RWPE2 (cell line): ENCODE measurements at regions not wholly inside any gene's neighbourhood (a gene's known extent, or its start where the extent isn't known, plus 50 kb on each side); places are given as distances from the start of the nearest gene placed in this dataset.

Experiments used
- ATAC-seq: fragments of 200-7000 bp; cut with Tn5 transposase; 3 replicates; pipeline ENCODE4 v1.9.1; 2021; ENCODE audit warnings: low read depth
- DNase-seq: peaks from one replicate; pipeline ENCODE4 v3.0.0-alpha.2; 2020; ENCODE audit warnings: low spot score
- H3K27ac ChIP-seq: fragments of 450-650 bp; 2 replicates; pipeline ENCODE4 v1.5.1; 2017; ENCODE audit warnings: mild to moderate bottlenecking; ENCODE audit not compliant: poor library complexity, severe bottlenecking
- H3K27me3 ChIP-seq: fragments of 250-450 bp; sonication (Bioruptor Pico); 2 replicates; pipeline ENCODE4 v1.5.1; 2021; ENCODE audit warnings: mild to moderate bottlenecking, moderate library complexity; ENCODE audit not compliant: insufficient read depth, poor library complexity, severe bottlenecking
- H3K36me3 ChIP-seq: fragments of 250-450 bp; sonication (Bioruptor Pico); 2 replicates; pipeline ENCODE4 v1.5.1; 2020; ENCODE audit warnings: low read depth, mild to moderate bottlenecking, moderate library complexity
- H3K4me1 ChIP-seq: fragments of 250-450 bp; sonication (Bioruptor Pico); 2 replicates; pipeline ENCODE4 v1.5.1; 2021; ENCODE audit warnings: mild to moderate bottlenecking, moderate library complexity; ENCODE audit not compliant: insufficient read depth, poor library complexity, severe bottlenecking
- H3K4me3 ChIP-seq: fragments of 250-450 bp; sonication (Bioruptor Pico); 2 replicates; pipeline ENCODE4 v1.5.1; 2021; ENCODE audit warnings: mild to moderate bottlenecking, moderate library complexity; ENCODE audit not compliant: severe bottlenecking
- H3K9me3 ChIP-seq: fragments of 250-450 bp; sonication (Bioruptor Pico); 2 replicates; pipeline ENCODE4 v1.5.1; 2021; ENCODE audit warnings: mild to moderate bottlenecking, moderate library complexity; ENCODE audit not compliant: severe bottlenecking
- TF ChIP-seq, protein P1 (sequence below): fragments of 450-650 bp; IDR thresholded peaks from one replicate; pipeline ENCODE4 v1.5.1; 2017; ENCODE audit warnings: mild to moderate bottlenecking, moderate library complexity; ENCODE audit not compliant: poor library complexity, severe bottlenecking

DNA sequence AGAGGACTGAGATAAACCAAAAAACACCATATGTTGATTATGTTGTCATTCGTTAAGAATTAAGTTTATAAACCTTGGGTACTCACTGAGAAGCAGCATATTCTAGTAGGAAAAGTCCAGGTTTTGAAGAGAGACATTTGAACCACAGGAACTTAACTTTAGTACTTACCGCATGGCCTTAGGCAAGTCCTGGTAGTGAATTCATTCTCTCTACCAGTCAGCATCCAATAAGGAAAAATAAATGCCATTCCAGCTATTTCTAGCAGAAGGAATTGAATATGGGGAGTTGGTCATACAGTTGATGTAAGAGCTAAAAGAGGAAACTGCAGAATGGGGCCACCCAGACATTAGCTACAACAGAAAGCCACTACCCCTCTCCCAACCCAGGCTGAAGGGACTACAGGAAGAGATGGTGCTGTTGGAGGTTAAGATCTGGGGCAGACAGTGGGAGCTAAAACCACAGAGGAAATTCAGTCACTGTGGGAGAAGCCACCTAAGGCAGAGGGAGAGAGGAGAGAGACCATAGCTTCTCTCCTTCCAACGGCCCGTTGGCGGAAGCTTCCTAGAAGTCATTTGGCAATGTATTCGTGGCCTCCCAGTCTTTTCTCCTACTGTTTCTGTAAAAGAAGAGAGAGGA is 133.8 kb upstream of the RARB start:
- Histone ChIP-seq H3K27me3 (no peaks in the 10 kb centered on the region), H3K9me3 (no peaks in the 10 kb centered on the region), H3K4me3 (no peak overlapping the region), H3K36me3 (no peaks in the 10 kb centered on the region), H3K4me1 (peaks cover 7% of the 10 kb centered on the region), H3K27ac (no peak overlapping the region)
- TF ChIP-seq, protein P1, sequence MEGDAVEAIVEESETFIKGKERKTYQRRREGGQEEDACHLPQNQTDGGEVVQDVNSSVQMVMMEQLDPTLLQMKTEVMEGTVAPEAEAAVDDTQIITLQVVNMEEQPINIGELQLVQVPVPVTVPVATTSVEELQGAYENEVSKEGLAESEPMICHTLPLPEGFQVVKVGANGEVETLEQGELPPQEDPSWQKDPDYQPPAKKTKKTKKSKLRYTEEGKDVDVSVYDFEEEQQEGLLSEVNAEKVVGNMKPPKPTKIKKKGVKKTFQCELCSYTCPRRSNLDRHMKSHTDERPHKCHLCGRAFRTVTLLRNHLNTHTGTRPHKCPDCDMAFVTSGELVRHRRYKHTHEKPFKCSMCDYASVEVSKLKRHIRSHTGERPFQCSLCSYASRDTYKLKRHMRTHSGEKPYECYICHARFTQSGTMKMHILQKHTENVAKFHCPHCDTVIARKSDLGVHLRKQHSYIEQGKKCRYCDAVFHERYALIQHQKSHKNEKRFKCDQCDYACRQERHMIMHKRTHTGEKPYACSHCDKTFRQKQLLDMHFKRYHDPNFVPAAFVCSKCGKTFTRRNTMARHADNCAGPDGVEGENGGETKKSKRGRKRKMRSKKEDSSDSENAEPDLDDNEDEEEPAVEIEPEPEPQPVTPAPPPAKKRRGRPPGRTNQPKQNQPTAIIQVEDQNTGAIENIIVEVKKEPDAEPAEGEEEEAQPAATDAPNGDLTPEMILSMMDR, result no peak
- ATAC-seq (no peak), DNase-seq (no peak)

DNA sequence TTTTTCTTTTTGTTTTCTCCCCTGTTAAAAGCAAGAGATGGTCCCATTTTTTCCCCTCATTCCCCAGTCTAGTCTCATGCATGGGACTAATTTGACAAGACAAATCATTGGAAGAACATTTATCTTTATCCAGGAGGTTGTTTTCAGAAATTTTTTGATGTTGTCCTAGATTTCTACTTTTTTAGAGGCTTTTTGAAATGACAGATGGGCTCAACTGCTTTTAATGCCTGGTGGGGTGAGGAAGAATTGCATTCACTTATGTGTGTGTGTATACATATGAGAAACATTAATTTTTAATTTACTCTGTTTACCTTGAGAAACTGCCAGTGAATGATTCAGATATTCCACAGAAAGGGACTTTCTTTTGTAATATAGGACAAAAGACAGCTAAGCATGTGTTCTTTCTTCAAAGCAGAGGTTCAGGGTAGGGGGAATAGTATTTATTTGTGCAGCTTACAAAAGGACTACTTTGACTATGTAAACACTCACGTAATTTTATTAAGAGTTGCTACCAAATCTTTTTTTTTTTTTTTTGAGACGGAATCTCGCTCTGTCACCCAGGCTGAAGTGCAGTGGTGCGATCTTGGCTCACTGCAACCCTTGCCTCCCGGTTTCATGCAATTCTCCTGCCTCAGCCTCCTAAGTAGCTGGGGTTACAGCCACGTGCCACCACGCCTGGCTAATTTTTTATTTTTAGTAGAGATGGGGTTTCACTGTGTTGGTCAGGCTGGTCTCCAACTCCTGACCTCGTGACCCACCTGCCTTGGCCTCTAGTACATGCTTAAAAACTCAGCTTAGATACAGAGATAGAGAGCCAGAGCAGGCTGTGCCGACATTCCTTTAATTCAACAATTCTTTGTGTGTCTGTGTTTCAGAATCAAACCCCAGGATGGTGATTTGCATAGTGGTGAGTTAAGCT is 130.1 kb upstream of the RARB start:
- no peak overlapping the region for H3K4me3 ChIP-seq
- no peaks in the 10 kb centered on the region for H3K36me3 ChIP-seq
- no peak for DNase-seq
- ATAC-seq, result no peak
- peaks cover 7% of the 10 kb centered on the region for H3K4me1 ChIP-seq
- H3K27ac ChIP-seq, result no peak overlapping the region
- TF ChIP-seq, protein P1, result no peak
- H3K27me3 ChIP-seq, result no peaks in the 10 kb centered on the region
- no peaks in the 10 kb centered on the region for H3K9me3 ChIP-seq

DNA sequence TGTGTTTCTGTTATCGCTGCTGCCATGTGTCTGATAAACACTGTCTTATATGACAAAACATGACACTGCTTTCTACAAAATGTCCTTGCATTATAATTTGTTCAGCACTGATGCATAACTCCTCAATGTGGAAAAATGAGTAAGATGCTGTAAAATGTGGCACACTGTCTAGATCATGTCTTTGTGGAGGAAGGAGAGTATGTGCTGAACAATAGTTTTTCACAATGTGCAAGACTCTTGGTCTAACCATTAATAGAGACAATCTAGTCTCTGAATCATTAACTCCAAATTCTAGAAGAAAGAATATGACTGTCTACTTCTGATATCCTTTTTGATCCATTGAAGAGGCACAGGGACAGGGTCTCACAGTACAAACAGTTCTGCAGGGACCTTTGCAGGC is 127.9 kb upstream of the RARB start:
- Histone ChIP-seq H3K9me3 (no peaks in the 10 kb centered on the region), H3K4me3 (no peak overlapping the region), H3K36me3 (no peaks in the 10 kb centered on the region), H3K27ac (no peak overlapping the region), H3K27me3 (no peaks in the 10 kb centered on the region), H3K4me1 (no peaks in the 10 kb centered on the region)
- ATAC-seq, result no peak
- TF ChIP-seq, protein P1, result no peak
- no peak for DNase-seq

DNA sequence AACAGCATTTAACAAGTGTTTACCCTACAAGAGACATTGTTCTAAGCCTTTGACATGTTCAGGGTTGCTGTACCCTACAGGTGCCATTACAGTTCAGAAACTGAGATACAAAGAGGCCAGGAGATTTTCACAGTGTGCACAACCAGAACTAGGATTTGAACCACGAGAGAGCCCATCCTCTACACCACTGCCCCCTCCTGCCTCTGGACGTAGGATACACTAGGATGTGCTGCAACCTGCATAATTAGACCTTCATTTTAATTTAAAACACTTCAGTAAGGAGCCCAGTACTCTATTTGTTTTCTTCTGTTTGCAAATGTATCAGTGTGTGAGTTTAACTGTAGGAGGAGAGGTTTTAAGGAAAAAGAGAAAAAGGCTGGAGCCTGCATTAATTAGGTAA is 123.1 kb upstream of the RARB start:
- no peak overlapping the region for H3K27ac ChIP-seq
- no peaks in the 10 kb centered on the region for H3K27me3 ChIP-seq
- no peak for DNase-seq
- no peaks in the 10 kb centered on the region for H3K4me1 ChIP-seq
- TF ChIP-seq, protein P1, result no peak
- ATAC-seq, result no peak
- H3K36me3 ChIP-seq, result no peaks in the 10 kb centered on the region
- no peak overlapping the region for H3K4me3 ChIP-seq
- no peaks in the 10 kb centered on the region for H3K9me3 ChIP-seq
